ENCODE measurements at regions not wholly inside any gene's neighbourhood (a gene's known extent, or its start where the extent isn't known, plus 50 kb on each side); places are given as distances from the start of the nearest gene placed in this dataset.

DNA sequence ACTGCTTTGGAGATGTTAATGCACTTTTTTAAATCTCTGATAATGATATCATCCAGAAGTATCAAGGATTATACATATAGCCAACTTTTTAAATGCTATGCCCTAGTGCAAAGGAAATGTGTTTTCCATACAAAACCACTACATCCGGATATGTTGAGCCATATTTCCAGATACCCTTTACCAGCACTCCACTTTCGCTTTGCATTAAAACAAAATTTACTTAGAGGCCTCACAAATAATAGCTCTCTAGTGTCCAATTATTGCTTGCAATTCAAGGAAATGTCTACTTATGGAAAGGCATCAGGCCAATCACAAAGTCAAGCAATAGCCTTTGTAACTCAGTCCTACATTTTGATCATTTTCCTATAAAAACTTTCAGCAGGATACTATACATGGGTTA lies 1072.8 kb upstream of the INTU start:
- WGBS, 2 donors, result 45 to 48% methylated on average over 2 of the region's 2 CpGs
- H3K27ac ChIP-seq, result no peak overlapping the region
- H3K36me3 ChIP-seq, result no peaks in the 10 kb centered on the region
- intact Hi-C loops (cut with DNase I), result no loop called here
- H3K4me3 ChIP-seq, result no peak overlapping the region
- H3K4me1 ChIP-seq, result no peaks in the 10 kb centered on the region
- DNase-seq, result no peak
- H3K9me3 ChIP-seq, result no peaks in the 10 kb centered on the region
- no peak for TF ChIP-seq EP300 (IDR thresholded peaks at IDR 0.05)
- TF ChIP-seq, protein P1, sequence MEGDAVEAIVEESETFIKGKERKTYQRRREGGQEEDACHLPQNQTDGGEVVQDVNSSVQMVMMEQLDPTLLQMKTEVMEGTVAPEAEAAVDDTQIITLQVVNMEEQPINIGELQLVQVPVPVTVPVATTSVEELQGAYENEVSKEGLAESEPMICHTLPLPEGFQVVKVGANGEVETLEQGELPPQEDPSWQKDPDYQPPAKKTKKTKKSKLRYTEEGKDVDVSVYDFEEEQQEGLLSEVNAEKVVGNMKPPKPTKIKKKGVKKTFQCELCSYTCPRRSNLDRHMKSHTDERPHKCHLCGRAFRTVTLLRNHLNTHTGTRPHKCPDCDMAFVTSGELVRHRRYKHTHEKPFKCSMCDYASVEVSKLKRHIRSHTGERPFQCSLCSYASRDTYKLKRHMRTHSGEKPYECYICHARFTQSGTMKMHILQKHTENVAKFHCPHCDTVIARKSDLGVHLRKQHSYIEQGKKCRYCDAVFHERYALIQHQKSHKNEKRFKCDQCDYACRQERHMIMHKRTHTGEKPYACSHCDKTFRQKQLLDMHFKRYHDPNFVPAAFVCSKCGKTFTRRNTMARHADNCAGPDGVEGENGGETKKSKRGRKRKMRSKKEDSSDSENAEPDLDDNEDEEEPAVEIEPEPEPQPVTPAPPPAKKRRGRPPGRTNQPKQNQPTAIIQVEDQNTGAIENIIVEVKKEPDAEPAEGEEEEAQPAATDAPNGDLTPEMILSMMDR (IDR thresholded peaks at IDR 0.05), result no peak
- no peak for TF ChIP-seq POLR2AphosphoS5 (IDR thresholded peaks at IDR 0.05)
- no peak for TF ChIP-seq POLR2A (IDR thresholded peaks at IDR 0.05)
- H3K27me3 ChIP-seq, result no peaks in the 10 kb centered on the region

DNA sequence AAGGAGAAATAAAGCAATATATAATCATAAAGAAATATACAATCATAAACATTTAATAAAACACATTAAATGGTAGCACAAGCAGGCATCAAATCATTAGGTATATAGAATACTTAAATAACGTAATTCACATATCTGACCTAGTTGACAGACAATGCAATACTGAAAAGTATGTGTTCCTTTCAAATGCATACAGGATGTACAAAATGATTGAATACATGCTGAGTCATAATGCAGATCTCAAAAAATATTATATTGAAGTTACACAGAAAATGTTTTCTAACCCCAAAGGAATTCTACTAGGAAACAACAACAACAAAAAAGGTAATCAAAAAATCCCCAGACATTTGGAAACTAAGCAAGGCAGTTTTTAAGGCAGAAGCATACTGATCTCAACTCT lies 1072.0 kb upstream of the INTU start:
- 81 to 84% methylated on average over 1 of the region's 1 CpG for whole genome bisulfite sequencing, 2 donors
- Histone ChIP-seq H3K4me3 (no peak overlapping the region), H3K9me3 (no peaks in the 10 kb centered on the region), H3K27me3 (no peaks in the 10 kb centered on the region), H3K27ac (no peak overlapping the region), H3K4me1 (no peaks in the 10 kb centered on the region), H3K36me3 (no peaks in the 10 kb centered on the region)
- intact Hi-C loops (cut with DNase I), result no loop called here
- TF ChIP-seq EP300 (IDR thresholded peaks at IDR 0.05) (no peak), POLR2A (IDR thresholded peaks at IDR 0.05) (no peak), POLR2AphosphoS5 (IDR thresholded peaks at IDR 0.05) (no peak)
- TF ChIP-seq, protein P1 (IDR thresholded peaks at IDR 0.05), result no peak
- no peak for DNase-seq

DNA sequence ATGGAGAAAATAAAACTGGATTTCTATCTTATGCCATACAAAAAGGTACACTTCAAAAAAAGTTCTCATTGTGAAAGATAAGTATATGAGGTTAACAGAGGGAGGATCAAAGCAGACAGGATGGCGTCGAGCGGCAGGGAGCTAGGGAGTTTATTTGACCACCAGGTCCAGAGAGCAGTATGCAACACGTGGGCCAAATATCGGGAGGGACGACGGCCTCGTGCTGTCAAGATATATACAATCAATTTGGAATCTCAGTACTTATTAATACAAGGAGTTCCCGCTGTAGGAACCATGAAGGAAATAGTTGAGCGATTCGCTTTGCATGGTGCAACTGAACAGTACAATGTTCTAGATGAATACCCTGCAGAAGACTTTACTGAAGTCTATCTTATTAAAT lies 1069.4 kb upstream of the INTU start:
- no peaks in the 10 kb centered on the region for H3K9me3 ChIP-seq
- H3K27ac ChIP-seq, result no peak overlapping the region
- 92 to 94% methylated on average over 11 of the region's 11 CpGs for WGBS, 2 donors
- TF ChIP-seq, protein P1 (IDR thresholded peaks at IDR 0.05), result no peak
- TF ChIP-seq EP300 (IDR thresholded peaks at IDR 0.05) (no peak), POLR2AphosphoS5 (IDR thresholded peaks at IDR 0.05) (no peak), POLR2A (IDR thresholded peaks at IDR 0.05) (no peak)
- H3K4me3 ChIP-seq, result no peak overlapping the region
- no peaks in the 10 kb centered on the region for H3K27me3 ChIP-seq
- H3K36me3 ChIP-seq, result no peaks in the 10 kb centered on the region
- intact Hi-C loops (cut with DNase I), result no loop called here
- DNase-seq, result no peak
- H3K4me1 ChIP-seq, result no peaks in the 10 kb centered on the region

DNA sequence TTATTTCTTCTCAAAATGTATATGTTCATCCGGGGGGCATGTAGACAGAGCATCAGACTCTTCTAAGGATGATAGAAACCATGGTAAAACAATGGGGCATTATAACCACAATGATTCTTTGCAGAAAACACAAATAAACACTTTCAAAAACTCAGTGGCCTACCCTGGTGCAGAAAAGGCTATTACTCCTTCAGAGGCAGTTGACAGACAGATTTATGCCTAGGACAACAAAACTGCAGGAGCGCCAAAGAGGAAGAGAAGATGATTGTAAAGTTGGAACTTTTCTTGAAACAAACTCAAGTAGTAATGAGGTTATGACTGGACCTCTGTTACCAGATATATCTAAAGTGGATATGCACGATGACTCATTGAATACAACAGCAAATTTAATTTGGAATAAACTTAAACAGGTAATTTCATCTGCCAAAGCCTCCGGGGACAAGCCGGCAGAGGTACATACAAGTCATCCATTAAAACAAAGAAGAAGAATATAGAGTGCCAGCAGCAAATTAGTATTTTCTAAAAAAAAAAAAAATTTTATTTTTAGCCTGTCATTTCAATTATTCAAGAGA lies 1068.4 kb upstream of the INTU start:
- intact Hi-C loops (cut with DNase I), result no loop called here
- H3K27ac ChIP-seq, result no peak overlapping the region
- H3K27me3 ChIP-seq, result no peaks in the 10 kb centered on the region
- no peak overlapping the region for H3K4me3 ChIP-seq
- no peaks in the 10 kb centered on the region for H3K4me1 ChIP-seq
- no peak for TF ChIP-seq EP300 (IDR thresholded peaks at IDR 0.05)
- TF ChIP-seq POLR2A (IDR thresholded peaks at IDR 0.05), result no peak
- no peak for TF ChIP-seq POLR2AphosphoS5 (IDR thresholded peaks at IDR 0.05)
- TF ChIP-seq, protein P1 (IDR thresholded peaks at IDR 0.05), result no peak
- no peak for DNase-seq
- no peaks in the 10 kb centered on the region for H3K36me3 ChIP-seq
- WGBS, 2 donors, result 43 to 67% methylated on average over 5 of the region's 5 CpGs
- H3K9me3 ChIP-seq, result no peaks in the 10 kb centered on the region
